H9 (cell line): ENCODE measurements at regions not wholly inside any gene's neighbourhood (a gene's known extent, or its start where the extent isn't known, plus 50 kb on each side); places are given as distances from the start of the nearest gene placed in this dataset.

ENCODE experiments used
- DNase-seq: peaks from one replicate; pipeline ENCODE4 v3.0.0-alpha.2; 2017
- H2AFZ ChIP-seq: one replicate; pipeline ENCODE4 v1.6.1; 2013; ENCODE audit warnings: mild to moderate bottlenecking, low read length, control low read depth, moderate library complexity
- H2AK5ac ChIP-seq: 2 replicates; pipeline ENCODE4 v1.6.1; 2013; ENCODE audit warnings: low read length, control low read depth, mixed read lengths; ENCODE audit not compliant: insufficient read length
- H2BK120ac ChIP-seq: one replicate; pipeline ENCODE4 v1.6.1; 2013; ENCODE audit warnings: low read depth, mild to moderate bottlenecking, low read length, control low read depth, inconsistent platforms; ENCODE audit not compliant: poor library complexity, severe bottlenecking
- H2BK12ac ChIP-seq: 2 replicates; pipeline ENCODE4 v1.6.1; 2013; ENCODE audit warnings: low read length, control low read depth, mixed read lengths, low read depth; ENCODE audit not compliant: insufficient read length
- H2BK15ac ChIP-seq: 2 replicates; pipeline ENCODE4 v1.6.1; 2013; ENCODE audit warnings: low read depth, low read length, control low read depth
- H2BK20ac ChIP-seq: one replicate; pipeline ENCODE4 v1.6.1; 2013; ENCODE audit warnings: low read depth, mild to moderate bottlenecking, low read length, control low read depth, inconsistent platforms; ENCODE audit not compliant: poor library complexity, severe bottlenecking
- H2BK5ac ChIP-seq: 2 replicates; pipeline ENCODE4 v1.6.1; 2013; ENCODE audit warnings: low read length, control low read depth, mixed read lengths; ENCODE audit not compliant: insufficient read length
- H3K14ac ChIP-seq: 2 replicates; pipeline ENCODE4 v1.6.1; 2013; ENCODE audit warnings: low read length, control low read depth; ENCODE audit not compliant: insufficient read depth
- H3K18ac ChIP-seq: 2 replicates; pipeline ENCODE4 v1.6.1; 2013; ENCODE audit warnings: low read depth, mild to moderate bottlenecking, mixed read lengths, low read length, control low read depth; ENCODE audit not compliant: insufficient read length
- H3K23ac ChIP-seq: 2 replicates; pipeline ENCODE4 v1.6.1; 2013; ENCODE audit warnings: low read length, control low read depth, mixed read lengths, low read depth; ENCODE audit not compliant: insufficient read length
- H3K23me2 ChIP-seq: 2 replicates; pipeline ENCODE4 v1.6.1; 2013; ENCODE audit warnings: low read depth, mild to moderate bottlenecking, mixed read lengths, low read length, control low read depth; ENCODE audit not compliant: insufficient read length, poor library complexity, severe bottlenecking
- H3K27ac ChIP-seq: 2 replicates; pipeline ENCODE4 v1.5.1; 2013; ENCODE audit warnings: low read length, control low read depth, mixed read lengths, low read depth; ENCODE audit not compliant: insufficient read length
- H3K27me3 ChIP-seq: 2 replicates; pipeline ENCODE4 v1.6.1; 2013; ENCODE audit warnings: low read length, control low read depth, inconsistent platforms; ENCODE audit not compliant: insufficient read depth
- H3K4ac ChIP-seq: 2 replicates; pipeline ENCODE4 v1.6.1; 2013; ENCODE audit warnings: low read depth, mild to moderate bottlenecking, control low read depth, inconsistent platforms, low read length, moderate library complexity
- H3K4me1 ChIP-seq: 2 replicates; pipeline ENCODE4 v1.6.1; 2013; ENCODE audit warnings: low read length, control low read depth, inconsistent platforms; ENCODE audit not compliant: insufficient read depth
- H3K4me2 ChIP-seq: 2 replicates; pipeline ENCODE4 v1.6.1; 2013; ENCODE audit warnings: low read length, control low read depth, mixed read lengths; ENCODE audit not compliant: insufficient read length, insufficient read depth
- H3K56ac ChIP-seq: 2 replicates; pipeline ENCODE4 v1.6.1; 2013; ENCODE audit warnings: low read depth, mild to moderate bottlenecking, mixed read lengths, low read length, control low read depth; ENCODE audit not compliant: insufficient read length
- H3K79me1 ChIP-seq: 2 replicates; pipeline ENCODE4 v1.6.1; 2013; ENCODE audit warnings: low read depth, mild to moderate bottlenecking, moderate library complexity, low read length, control low read depth, inconsistent platforms; ENCODE audit not compliant: insufficient read depth, poor library complexity, severe bottlenecking
- H3K79me2 ChIP-seq: 2 replicates; pipeline ENCODE4 v1.6.1; 2013; ENCODE audit warnings: low read length, control low read depth, inconsistent platforms; ENCODE audit not compliant: insufficient read depth
- H3K9ac ChIP-seq: 2 replicates; pipeline ENCODE4 v1.6.1; 2013; ENCODE audit warnings: low read length, control low read depth, mixed read lengths; ENCODE audit not compliant: insufficient read length; ENCODE audit errors: extremely low read depth
- H3K9me3 ChIP-seq: one replicate; pipeline ENCODE4 v1.6.1; 2013; ENCODE audit warnings: low read depth, low read length, inconsistent platforms; ENCODE audit not compliant: control insufficient read depth
- H3T11ph ChIP-seq: one replicate; pipeline ENCODE4 v1.6.1; 2013; ENCODE audit warnings: mild to moderate bottlenecking, low read length, control low read depth, inconsistent platforms
- H4K20me1 ChIP-seq: one replicate; pipeline ENCODE4 v1.6.1; 2013; ENCODE audit not compliant: control insufficient read depth, insufficient read length, insufficient read depth
- H4K5ac ChIP-seq: 2 replicates; pipeline ENCODE4 v1.6.1; 2013; ENCODE audit warnings: low read depth, mild to moderate bottlenecking, mixed read lengths, low read length, control low read depth; ENCODE audit not compliant: insufficient read length
- H4K8ac ChIP-seq: replicated peaks from 2 replicates; pipeline ENCODE4 v1.6.1; 2013; ENCODE audit warnings: low read length, control low read depth, mixed read lengths, low read depth; ENCODE audit not compliant: insufficient read length
- H4K91ac ChIP-seq: 2 replicates; pipeline ENCODE4 v1.6.1; 2013; ENCODE audit warnings: low read depth, mild to moderate bottlenecking, moderate library complexity, mixed read lengths, low read length, control low read depth; ENCODE audit not compliant: insufficient read length
- H3K27ac Mint-ChIP-seq, 3 experiments: 2 replicates in 2 of 3; 3 replicates in 1 of 3; pipeline ENCODE4 v1.8.0; 2020 to 2021; ENCODE audit warnings: mixed read lengths in 3 of 3, mild to moderate bottlenecking in 1 of 3, moderate library complexity in 1 of 3
- H3K27me3 Mint-ChIP-seq: 2 replicates; pipeline ENCODE4 v1.8.0; 2021; ENCODE audit warnings: low read depth, mild to moderate bottlenecking, moderate library complexity, mixed read lengths
- H3K36me3 Mint-ChIP-seq, 3 experiments: 2 replicates in 2 of 3; 3 replicates in 1 of 3; pipeline ENCODE4 v1.8.0; 2020 to 2021; ENCODE audit warnings: low read depth in 3 of 3, mixed read lengths in 3 of 3; ENCODE audit not compliant: insufficient read depth in 1 of 3
- H3K4me1 Mint-ChIP-seq, 2 experiments: 2 replicates each; pipeline ENCODE4 v1.8.0; 2020; ENCODE audit warnings: mixed read lengths in 2 of 2
- H3K4me3 Mint-ChIP-seq, 2 experiments: 2 replicates in 1 of 2; 3 replicates in 1 of 2; pipeline ENCODE4 v1.8.0; 2020 to 2021; ENCODE audit warnings: mild to moderate bottlenecking in 2 of 2, mixed read lengths in 2 of 2, moderate library complexity in 1 of 2
- H3K9me3 Mint-ChIP-seq, 2 experiments: 2 replicates in 1 of 2; 3 replicates in 1 of 2; pipeline ENCODE4 v1.8.0; 2020; ENCODE audit warnings: mild to moderate bottlenecking in 2 of 2, mixed read lengths in 2 of 2, moderate library complexity in 1 of 2
- WGBS: extraction: QIAGEN DNeasy Blood & Tissue Kit; methylation state at CpG from one replicate; pipeline ENCODE4 v1.1.7; 2013; ENCODE audit warnings: missing lambda C conversion rate, low lambda C conversion rate, mixed read lengths; ENCODE audit not compliant: insufficient read length; ENCODE audit errors: extremely low coverage; 5-methylcytosine and 5-hydroxymethylcytosine counted together
- TF ChIP-seq, protein P1 (sequence below): fragments of 200-600 bp; sonication (generic); conservative IDR thresholded peaks from 3 replicates; pipeline ENCODE4 v1.8.0; 2021; ENCODE audit warnings: antibody characterized with exemption, mild to moderate bottlenecking

DNA sequence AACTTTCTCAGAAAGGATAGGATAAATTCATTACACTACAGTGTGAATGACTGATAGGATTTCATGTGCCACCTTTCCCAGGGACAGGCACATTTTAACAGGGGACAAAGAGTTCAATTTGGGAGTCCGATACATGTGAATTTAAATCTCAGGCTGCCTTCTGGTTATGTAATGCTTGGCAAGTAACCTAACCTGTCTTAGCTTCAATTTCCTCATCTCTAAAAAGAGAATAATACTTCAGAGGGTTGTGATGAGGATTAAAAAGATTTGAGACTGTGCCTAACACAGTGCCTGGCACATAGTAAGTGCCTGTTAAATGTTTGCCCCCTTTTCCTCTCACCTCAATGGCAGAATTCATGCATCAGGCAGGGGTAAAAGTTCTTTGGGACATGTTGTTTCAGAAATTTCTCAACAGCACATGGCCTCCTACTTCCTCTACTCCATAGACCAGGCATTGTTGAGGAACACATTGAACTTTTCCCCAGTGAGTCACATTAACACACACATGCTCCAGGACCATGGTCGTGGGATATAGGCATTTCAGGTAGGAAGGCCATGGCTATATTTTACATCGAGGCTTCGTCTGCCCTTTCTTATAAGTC lies 94.6 kb upstream of the EGFLAM start:
- Histone ChIP-seq H3K9ac (no peak overlapping the region), H3K23me2 (no peaks in the 10 kb centered on the region), H3K14ac (no peak overlapping the region), H3K9me3 (no peaks in the 10 kb centered on the region), H4K91ac (no peak overlapping the region), H4K8ac (no peak overlapping the region), H3K27ac (no peak overlapping the region), H2AFZ (no peak overlapping the region), H3K4me2 (no peak overlapping the region), H2BK120ac (no peak overlapping the region), H2BK12ac (no peak overlapping the region), H3K79me1 (no peaks in the 10 kb centered on the region), H2BK15ac (no peak overlapping the region), H3K18ac (no peak overlapping the region), H3K56ac (no peak overlapping the region), H2BK5ac (no peak overlapping the region), H4K5ac (no peak overlapping the region), H3K79me2 (no peaks in the 10 kb centered on the region), H3K23ac (no peak overlapping the region), H3K27me3 (no peaks in the 10 kb centered on the region; the same call in 1 of the 2 replicates), H2AK5ac (no peak overlapping the region), H3K4me1 (peaks cover 7% of the 10 kb centered on the region; the same call in 1 of the 2 replicates), H2BK20ac (no peak overlapping the region), H4K20me1 (no peaks in the 10 kb centered on the region), H3K4ac (no peak overlapping the region), H3T11ph (no peak overlapping the region)
- WGBS = no CpG with 5 or more reads among the region's 4 CpGs
- DNase-seq = no peak
- H3K36me3 Mint-ChIP-seq = no peaks in the 10 kb centered on the region; a peak in 1 of 7 replicates
- H3K9me3 Mint-ChIP-seq = no peaks in the 10 kb centered on the region
- peak overlapping the region in 1 of 3 experiments; percentile 15; a peak in 1 of 7 replicates for H3K27ac Mint-ChIP-seq
- TF ChIP-seq, protein P1, sequence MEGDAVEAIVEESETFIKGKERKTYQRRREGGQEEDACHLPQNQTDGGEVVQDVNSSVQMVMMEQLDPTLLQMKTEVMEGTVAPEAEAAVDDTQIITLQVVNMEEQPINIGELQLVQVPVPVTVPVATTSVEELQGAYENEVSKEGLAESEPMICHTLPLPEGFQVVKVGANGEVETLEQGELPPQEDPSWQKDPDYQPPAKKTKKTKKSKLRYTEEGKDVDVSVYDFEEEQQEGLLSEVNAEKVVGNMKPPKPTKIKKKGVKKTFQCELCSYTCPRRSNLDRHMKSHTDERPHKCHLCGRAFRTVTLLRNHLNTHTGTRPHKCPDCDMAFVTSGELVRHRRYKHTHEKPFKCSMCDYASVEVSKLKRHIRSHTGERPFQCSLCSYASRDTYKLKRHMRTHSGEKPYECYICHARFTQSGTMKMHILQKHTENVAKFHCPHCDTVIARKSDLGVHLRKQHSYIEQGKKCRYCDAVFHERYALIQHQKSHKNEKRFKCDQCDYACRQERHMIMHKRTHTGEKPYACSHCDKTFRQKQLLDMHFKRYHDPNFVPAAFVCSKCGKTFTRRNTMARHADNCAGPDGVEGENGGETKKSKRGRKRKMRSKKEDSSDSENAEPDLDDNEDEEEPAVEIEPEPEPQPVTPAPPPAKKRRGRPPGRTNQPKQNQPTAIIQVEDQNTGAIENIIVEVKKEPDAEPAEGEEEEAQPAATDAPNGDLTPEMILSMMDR = no peak
- no peak overlapping the region for H3K4me3 Mint-ChIP-seq
- peaks cover 34% of the 10 kb centered on the region for H3K27me3 Mint-ChIP-seq
- H3K4me1 Mint-ChIP-seq = peaks cover 20 to 22% of the 10 kb centered on the region in 2 experiments
